HepG2 (cell line): ENCODE measurements at regions not wholly inside any gene's neighbourhood (a gene's known extent, or its start where the extent isn't known, plus 50 kb on each side); places are given as distances from the start of the nearest gene placed in this dataset.

Source experiments
- BHLHE40 ChIP-seq: IDR thresholded peaks from 2 replicates; pipeline ENCODE4 v1.6.1; 2011; ENCODE audit warnings: low read length, improper control_type of control experiment
- CHD2 ChIP-seq: IDR thresholded peaks from 2 replicates; pipeline ENCODE4 v1.6.1; 2011; ENCODE audit warnings: low read depth, low read length, improper control_type of control experiment
- ESRRA ChIP-seq: sonication (generic); formaldehyde crosslinking; IDR thresholded peaks from 2 replicates; pipeline ENCODE4 v1.5.1; 2020; ENCODE audit warnings: mild to moderate bottlenecking, low read depth, missing genetic modification reagents
- ETV6 ChIP-seq: sonication (generic); formaldehyde crosslinking; conservative IDR thresholded peaks from 2 replicates; pipeline ENCODE4 v1.4.0; 2020; ENCODE audit warnings: missing genetic modification reagents
- FOXM1 ChIP-seq: sonication (generic); formaldehyde crosslinking; IDR thresholded peaks from 2 replicates; pipeline ENCODE4 v1.5.0; 2020; ENCODE audit warnings: missing genetic modification reagents
- MEF2D ChIP-seq: sonication (generic); formaldehyde crosslinking; IDR thresholded peaks from 2 replicates; pipeline ENCODE4 v1.5.1; 2020; ENCODE audit warnings: mild to moderate bottlenecking, missing genetic modification reagents
- NPAS2 ChIP-seq: sonication (generic); formaldehyde crosslinking; IDR thresholded peaks from 2 replicates; pipeline ENCODE4 v1.8.0; 2022; ENCODE audit warnings: mild to moderate bottlenecking, missing genetic modification reagents, borderline replicate concordance
- PAWR ChIP-seq: sonication (generic); formaldehyde crosslinking; IDR thresholded peaks from 2 replicates; pipeline ENCODE4 v1.4.0; 2020; ENCODE audit warnings: missing genetic modification reagents, mild to moderate bottlenecking, borderline replicate concordance
- POLR2AphosphoS5 ChIP-seq: IDR thresholded peaks from 2 replicates; pipeline ENCODE4 v1.6.1; 2012; ENCODE audit warnings: low read depth, low read length
- POLR2G ChIP-seq: fragments of 200-400 bp; formaldehyde crosslinking; IDR thresholded peaks from 2 replicates; pipeline ENCODE4 v1.6.1; 2018; ENCODE audit warnings: mild to moderate bottlenecking, low read depth, low read length, moderate library complexity
- TAF1 ChIP-seq: sonication (generic); formaldehyde crosslinking; IDR thresholded peaks from 2 replicates; pipeline ENCODE4 v1.4.0; 2020; ENCODE audit warnings: missing genetic modification reagents
- ZFP90 ChIP-seq: sonication (generic); formaldehyde crosslinking; IDR thresholded peaks from 2 replicates; pipeline ENCODE4 v1.8.0; 2022; ENCODE audit warnings: missing genetic modification reagents, mild to moderate bottlenecking, inconsistent platforms, borderline replicate concordance
- ZNF160 ChIP-seq: sonication (generic); formaldehyde crosslinking; IDR thresholded peaks from 2 replicates; pipeline ENCODE4 v1.8.0; 2022; ENCODE audit warnings: mild to moderate bottlenecking, inconsistent platforms, missing genetic modification reagents
- ZNF253 ChIP-seq: sonication (generic); formaldehyde crosslinking; IDR thresholded peaks from 2 replicates; pipeline ENCODE4 v1.8.0; 2022; ENCODE audit warnings: mild to moderate bottlenecking, missing genetic modification reagents, borderline replicate concordance
- ZNF382 ChIP-seq: sonication (generic); formaldehyde crosslinking; IDR thresholded peaks from 2 replicates; pipeline ENCODE4 v1.5.0; 2020; ENCODE audit warnings: missing genetic modification reagents, mild to moderate bottlenecking, borderline replicate concordance
- ZNF567 ChIP-seq: sonication (generic); formaldehyde crosslinking; IDR thresholded peaks from 2 replicates; pipeline ENCODE4 v1.8.1; 2023; ENCODE audit warnings: mild to moderate bottlenecking, missing genetic modification reagents, borderline replicate concordance
- ZNF580 ChIP-seq: IDR thresholded peaks from 2 replicates; pipeline ENCODE4 v1.6.1; 2016; ENCODE audit warnings: low read depth, borderline replicate concordance
- ZNF75D ChIP-seq: sonication (generic); formaldehyde crosslinking; IDR thresholded peaks from 2 replicates; pipeline ENCODE4 v1.8.1; 2023; ENCODE audit warnings: missing genetic modification reagents, mild to moderate bottlenecking, borderline replicate concordance
- ZNF781 ChIP-seq: sonication (generic); formaldehyde crosslinking; IDR thresholded peaks from 2 replicates; pipeline ENCODE4 v1.5.1; 2020; ENCODE audit warnings: borderline replicate concordance, mild to moderate bottlenecking, missing genetic modification reagents; ENCODE audit errors: not compliant biosample characterization
- TF ChIP-seq, protein P1 (sequence below): sonication (generic); formaldehyde crosslinking; IDR thresholded peaks from 2 replicates; pipeline ENCODE4 v1.4.0; 2020; ENCODE audit warnings: missing genetic modification reagents
- TF ChIP-seq, protein P2 (sequence below): sonication (generic); formaldehyde crosslinking; IDR thresholded peaks from 2 replicates; pipeline ENCODE4 v1.9.0; 2022; ENCODE audit warnings: missing genetic modification reagents, mild to moderate bottlenecking, borderline replicate concordance
- TF ChIP-seq, protein P3 (sequence below): sonication (generic); formaldehyde crosslinking; IDR thresholded peaks from 2 replicates; pipeline ENCODE4 v1.4.0; 2020; ENCODE audit warnings: missing genetic modification reagents, borderline replicate concordance

GRCh38 chr20:50258790-50259483, 68.3 kb downstream of the CEBPB start (continued):
- TF ChIP-seq, protein P1, sequence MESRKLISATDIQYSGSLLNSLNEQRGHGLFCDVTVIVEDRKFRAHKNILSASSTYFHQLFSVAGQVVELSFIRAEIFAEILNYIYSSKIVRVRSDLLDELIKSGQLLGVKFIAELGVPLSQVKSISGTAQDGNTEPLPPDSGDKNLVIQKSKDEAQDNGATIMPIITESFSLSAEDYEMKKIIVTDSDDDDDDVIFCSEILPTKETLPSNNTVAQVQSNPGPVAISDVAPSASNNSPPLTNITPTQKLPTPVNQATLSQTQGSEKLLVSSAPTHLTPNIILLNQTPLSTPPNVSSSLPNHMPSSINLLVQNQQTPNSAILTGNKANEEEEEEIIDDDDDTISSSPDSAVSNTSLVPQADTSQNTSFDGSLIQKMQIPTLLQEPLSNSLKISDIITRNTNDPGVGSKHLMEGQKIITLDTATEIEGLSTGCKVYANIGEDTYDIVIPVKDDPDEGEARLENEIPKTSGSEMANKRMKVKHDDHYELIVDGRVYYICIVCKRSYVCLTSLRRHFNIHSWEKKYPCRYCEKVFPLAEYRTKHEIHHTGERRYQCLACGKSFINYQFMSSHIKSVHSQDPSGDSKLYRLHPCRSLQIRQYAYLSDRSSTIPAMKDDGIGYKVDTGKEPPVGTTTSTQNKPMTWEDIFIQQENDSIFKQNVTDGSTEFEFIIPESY (CRISPR knock-in tag): 0 out of 2 replicates have a peak, but pooled peaks have one; percentile 9
- TF ChIP-seq ZNF253: 0 out of 2 replicates have a peak, but pooled peaks have one; percentile 19
- TF ChIP-seq, protein P2, sequence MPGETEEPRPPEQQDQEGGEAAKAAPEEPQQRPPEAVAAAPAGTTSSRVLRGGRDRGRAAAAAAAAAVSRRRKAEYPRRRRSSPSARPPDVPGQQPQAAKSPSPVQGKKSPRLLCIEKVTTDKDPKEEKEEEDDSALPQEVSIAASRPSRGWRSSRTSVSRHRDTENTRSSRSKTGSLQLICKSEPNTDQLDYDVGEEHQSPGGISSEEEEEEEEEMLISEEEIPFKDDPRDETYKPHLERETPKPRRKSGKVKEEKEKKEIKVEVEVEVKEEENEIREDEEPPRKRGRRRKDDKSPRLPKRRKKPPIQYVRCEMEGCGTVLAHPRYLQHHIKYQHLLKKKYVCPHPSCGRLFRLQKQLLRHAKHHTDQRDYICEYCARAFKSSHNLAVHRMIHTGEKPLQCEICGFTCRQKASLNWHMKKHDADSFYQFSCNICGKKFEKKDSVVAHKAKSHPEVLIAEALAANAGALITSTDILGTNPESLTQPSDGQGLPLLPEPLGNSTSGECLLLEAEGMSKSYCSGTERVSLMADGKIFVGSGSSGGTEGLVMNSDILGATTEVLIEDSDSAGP: no peak
- no peak for TF ChIP-seq PAWR (CRISPR knock-in tag)
- 0 out of 2 replicates have a peak, but pooled peaks have one; percentile 47 for TF ChIP-seq ZNF580 (CRISPR knock-in tag)
- TF ChIP-seq FOXM1 (CRISPR knock-in tag): no peak
- TF ChIP-seq BHLHE40: no peak
- no peak for TF ChIP-seq ZNF75D (CRISPR knock-in tag)
- no peak for TF ChIP-seq ESRRA (CRISPR knock-in tag)
- TF ChIP-seq ZNF567 (CRISPR knock-in tag): no peak
- no peak for TF ChIP-seq ZNF382 (CRISPR knock-in tag)
- TF ChIP-seq, protein P3, sequence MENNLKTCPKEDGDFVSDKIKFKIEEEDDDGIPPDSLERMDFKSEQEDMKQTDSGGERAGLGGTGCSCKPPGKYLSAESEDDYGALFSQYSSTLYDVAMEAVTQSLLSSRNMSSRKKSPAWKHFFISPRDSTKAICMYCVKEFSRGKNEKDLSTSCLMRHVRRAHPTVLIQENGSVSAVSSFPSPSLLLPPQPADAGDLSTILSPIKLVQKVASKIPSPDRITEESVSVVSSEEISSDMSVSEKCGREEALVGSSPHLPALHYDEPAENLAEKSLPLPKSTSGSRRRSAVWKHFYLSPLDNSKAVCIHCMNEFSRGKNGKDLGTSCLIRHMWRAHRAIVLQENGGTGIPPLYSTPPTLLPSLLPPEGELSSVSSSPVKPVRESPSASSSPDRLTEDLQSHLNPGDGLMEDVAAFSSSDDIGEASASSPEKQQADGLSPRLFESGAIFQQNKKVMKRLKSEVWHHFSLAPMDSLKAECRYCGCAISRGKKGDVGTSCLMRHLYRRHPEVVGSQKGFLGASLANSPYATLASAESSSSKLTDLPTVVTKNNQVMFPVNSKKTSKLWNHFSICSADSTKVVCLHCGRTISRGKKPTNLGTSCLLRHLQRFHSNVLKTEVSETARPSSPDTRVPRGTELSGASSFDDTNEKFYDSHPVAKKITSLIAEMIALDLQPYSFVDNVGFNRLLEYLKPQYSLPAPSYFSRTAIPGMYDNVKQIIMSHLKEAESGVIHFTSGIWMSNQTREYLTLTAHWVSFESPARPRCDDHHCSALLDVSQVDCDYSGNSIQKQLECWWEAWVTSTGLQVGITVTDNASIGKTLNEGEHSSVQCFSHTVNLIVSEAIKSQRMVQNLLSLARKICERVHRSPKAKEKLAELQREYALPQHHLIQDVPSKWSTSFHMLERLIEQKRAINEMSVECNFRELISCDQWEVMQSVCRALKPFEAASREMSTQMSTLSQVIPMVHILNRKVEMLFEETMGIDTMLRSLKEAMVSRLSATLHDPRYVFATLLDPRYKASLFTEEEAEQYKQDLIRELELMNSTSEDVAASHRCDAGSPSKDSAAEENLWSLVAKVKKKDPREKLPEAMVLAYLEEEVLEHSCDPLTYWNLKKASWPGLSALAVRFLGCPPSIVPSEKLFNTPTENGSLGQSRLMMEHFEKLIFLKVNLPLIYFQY (CRISPR knock-in tag): no peak
- TF ChIP-seq MEF2D (CRISPR knock-in tag): no peak
- no peak for TF ChIP-seq POLR2AphosphoS5
- no peak for TF ChIP-seq ZNF160
- no peak for TF ChIP-seq ZNF781 (CRISPR knock-in tag)
- TF ChIP-seq CHD2: no peak
- no peak for TF ChIP-seq POLR2G
- no peak for TF ChIP-seq TAF1 (CRISPR knock-in tag)
- TF ChIP-seq NPAS2 (CRISPR knock-in tag): 0 out of 2 replicates have a peak, but pooled peaks have one; percentile 41
- no peak for TF ChIP-seq ZFP90
- no peak for TF ChIP-seq ETV6 (CRISPR knock-in tag)
